Mesenchymal stem cell (in vitro differentiated cells and primary cell): ENCODE measurements at regions not wholly inside any gene's neighbourhood (a gene's known extent, or its start where the extent isn't known, plus 50 kb on each side); places are given as distances from the start of the nearest gene placed in this dataset.

Experiments
- DNase-seq: peaks from one replicate; pipeline ENCODE4 v3.0.0-alpha.2; 2013
- H2AFZ ChIP-seq: one replicate; pipeline ENCODE4 v1.6.1; 2013; ENCODE audit warnings: low read depth, mild to moderate bottlenecking, control low read depth, inconsistent platforms, low read length, moderate library complexity
- H2AK5ac ChIP-seq: 2 replicates; pipeline ENCODE4 v1.6.1; 2013; ENCODE audit warnings: low read length, moderate library complexity, mild to moderate bottlenecking, inconsistent platforms; ENCODE audit not compliant: severe bottlenecking
- H2BK120ac ChIP-seq: one replicate; pipeline ENCODE4 v1.6.1; 2013; ENCODE audit warnings: low read depth, mild to moderate bottlenecking, inconsistent platforms, low read length, moderate library complexity
- H2BK12ac ChIP-seq, 2 experiments: one replicate each; pipeline ENCODE4 v1.6.1; 2013; ENCODE audit warnings: inconsistent platforms in 2 of 2, low read length in 2 of 2, mild to moderate bottlenecking in 2 of 2, moderate library complexity in 2 of 2, control low read depth in 1 of 2
- H2BK15ac ChIP-seq: one replicate; pipeline ENCODE4 v1.6.1; 2013; ENCODE audit warnings: mild to moderate bottlenecking, low read depth, inconsistent platforms; ENCODE audit not compliant: poor library complexity, severe bottlenecking
- H2BK5ac ChIP-seq: 2 replicates; pipeline ENCODE4 v1.6.1; 2013; ENCODE audit warnings: low read depth, mild to moderate bottlenecking, low read length, control low read depth, inconsistent platforms; ENCODE audit not compliant: poor library complexity, severe bottlenecking
- H3K14ac ChIP-seq, 2 experiments: one replicate each; pipeline ENCODE4 v1.6.1; 2013; ENCODE audit warnings: inconsistent platforms in 2 of 2, low read length in 2 of 2, control low read depth in 1 of 2, mild to moderate bottlenecking in 1 of 2, moderate library complexity in 1 of 2
- H3K18ac ChIP-seq, 2 experiments: one replicate each; pipeline ENCODE4 v1.6.1; 2013; ENCODE audit warnings: inconsistent platforms in 2 of 2, low read length in 2 of 2, control low read depth in 1 of 2, low read depth in 1 of 2, mild to moderate bottlenecking in 1 of 2
- H3K23ac ChIP-seq, 2 experiments: one replicate each; pipeline ENCODE4 v1.6.1; 2013; ENCODE audit warnings: inconsistent platforms in 2 of 2, low read length in 2 of 2, mild to moderate bottlenecking in 2 of 2, moderate library complexity in 2 of 2, control low read depth in 1 of 2
- H3K27ac ChIP-seq: 2 replicates; pipeline ENCODE4 v1.5.1; 2013; ENCODE audit warnings: mild to moderate bottlenecking, moderate library complexity, low read length, control low read depth, inconsistent platforms; ENCODE audit not compliant: poor library complexity, severe bottlenecking
- H3K27me3 ChIP-seq, 2 experiments: 2 replicates each; pipeline versions ENCODE4 v1.6.1 to v1.7.0; 2013; ENCODE audit warnings: low read length in 2 of 2, mild to moderate bottlenecking in 2 of 2, moderate library complexity in 2 of 2, control low read depth in 1 of 2, inconsistent platforms in 1 of 2; ENCODE audit not compliant: control insufficient read depth in 1 of 2, insufficient read depth in 1 of 2
- H3K36me3 ChIP-seq, 2 experiments: 2 replicates each; pipeline versions ENCODE4 v1.6.1 to v1.7.0; 2013; ENCODE audit warnings: low read length in 2 of 2, control low read depth in 1 of 2, inconsistent platforms in 1 of 2, low read depth in 1 of 2, mild to moderate bottlenecking in 1 of 2; ENCODE audit not compliant: insufficient read depth in 2 of 2, control insufficient read depth in 1 of 2
- H3K4ac ChIP-seq, 2 experiments: one replicate each; pipeline ENCODE4 v1.6.1; 2013; ENCODE audit warnings: inconsistent platforms in 2 of 2, low read length in 2 of 2, mild to moderate bottlenecking in 2 of 2, moderate library complexity in 2 of 2, control low read depth in 1 of 2, low read depth in 1 of 2
- H3K4me1 ChIP-seq: 2 replicates; pipeline ENCODE4 v1.6.1; 2013; ENCODE audit warnings: low read depth, low read length, control low read depth; ENCODE audit not compliant: control insufficient read depth, insufficient read depth
- H3K4me2 ChIP-seq: 2 replicates; pipeline ENCODE4 v1.6.1; 2013; ENCODE audit warnings: low read length, mild to moderate bottlenecking, inconsistent platforms; ENCODE audit not compliant: poor library complexity, severe bottlenecking
- H3K4me3 ChIP-seq, 2 experiments: 2 replicates each; pipeline versions ENCODE4 v1.5.1 to v1.7.0; 2013; ENCODE audit warnings: low read length in 2 of 2, mild to moderate bottlenecking in 2 of 2, control low read depth in 1 of 2, low read depth in 1 of 2; ENCODE audit not compliant: insufficient read depth in 1 of 2
- H3K79me1 ChIP-seq: replicated peaks from 2 replicates; pipeline ENCODE4 v1.6.1; 2013; ENCODE audit warnings: mild to moderate bottlenecking, control low read depth, low read length, inconsistent platforms; ENCODE audit not compliant: poor library complexity, severe bottlenecking
- H3K9ac ChIP-seq: 2 replicates; pipeline ENCODE4 v1.7.0; 2013; ENCODE audit warnings: mild to moderate bottlenecking, low read length, moderate library complexity
- H3K9me3 ChIP-seq: 2 replicates; pipeline ENCODE4 v1.7.0; 2013; ENCODE audit warnings: mild to moderate bottlenecking, low read length; ENCODE audit not compliant: control insufficient read depth
- H4K8ac ChIP-seq: one replicate; pipeline ENCODE4 v1.6.1; 2013; ENCODE audit warnings: inconsistent platforms, mild to moderate bottlenecking, low read length, moderate library complexity
- H4K91ac ChIP-seq: one replicate; pipeline ENCODE4 v1.6.1; 2013; ENCODE audit warnings: mild to moderate bottlenecking, low read length, inconsistent platforms
- WGBS: methylation state at CpG from one replicate; pipeline ENCODE4 v1.1.7; 2013; ENCODE audit warnings: mixed read lengths; 5-methylcytosine and 5-hydroxymethylcytosine counted together

DNA sequence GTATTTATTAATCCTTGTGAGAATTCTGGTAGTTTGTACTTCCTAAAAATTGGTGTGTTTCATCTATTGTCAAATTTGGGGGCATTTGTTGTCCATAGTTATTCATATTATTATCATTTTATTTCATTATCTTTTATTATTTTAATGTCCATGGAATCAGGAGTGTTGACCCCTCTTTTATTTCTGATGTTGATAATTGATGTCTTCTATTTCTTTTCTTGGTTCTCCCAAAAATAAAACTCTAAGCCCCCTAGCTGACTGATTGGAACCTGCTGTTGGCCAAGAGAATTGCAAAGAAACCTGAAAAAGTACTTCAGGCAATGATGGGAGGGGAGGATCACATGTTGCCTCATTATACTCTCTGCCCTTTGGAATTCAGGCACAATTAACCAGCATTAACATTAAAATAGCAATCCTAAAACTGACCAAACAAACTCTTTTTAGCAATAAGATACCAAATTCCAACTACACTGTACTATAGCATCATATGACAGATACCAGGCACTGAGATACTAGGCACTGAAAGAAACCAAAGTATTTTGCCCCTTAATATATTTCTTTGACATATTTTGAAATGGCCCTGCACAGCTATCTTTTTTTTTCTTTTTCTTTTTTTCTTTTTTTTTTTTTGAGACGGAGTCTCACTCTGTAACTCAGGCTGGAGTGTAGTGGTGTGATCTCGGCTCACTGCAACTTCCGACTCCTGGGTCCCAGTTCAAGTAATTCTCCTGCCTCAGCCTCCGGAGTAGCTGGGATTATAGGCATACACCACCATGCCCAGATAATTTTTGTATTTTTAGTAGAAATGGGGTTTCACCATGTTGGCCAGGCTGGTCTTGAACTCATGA is 1097.2 kb upstream of the CNTNAP5 start:
- Histone ChIP-seq H3K4me3 (no peak overlapping the region), H3K4ac (no peak overlapping the region), H3K27ac (no peak overlapping the region), H2BK12ac (no peak overlapping the region), H3K4me2 (no peak overlapping the region), H3K14ac (no peak overlapping the region), H2BK5ac (no peak overlapping the region), H3K4me1 (no peaks in the 10 kb centered on the region), H3K9ac (no peak overlapping the region), H2BK15ac (no peak overlapping the region), H4K91ac (no peak overlapping the region), H4K8ac (no peak overlapping the region), H3K27me3 (no peaks in the 10 kb centered on the region), H3K9me3 (peaks cover 19% of the 10 kb centered on the region), H3K18ac (no peak overlapping the region), H3K79me1 (no peaks in the 10 kb centered on the region), H3K36me3 (no peaks in the 10 kb centered on the region), H2AK5ac (no peak overlapping the region), H2BK120ac (no peak overlapping the region), H3K23ac (no peak overlapping the region), H2AFZ (no peak overlapping the region)
- no peak for DNase-seq
- no CpG with 5 or more reads among the region's 4 CpGs for WGBS

DNA sequence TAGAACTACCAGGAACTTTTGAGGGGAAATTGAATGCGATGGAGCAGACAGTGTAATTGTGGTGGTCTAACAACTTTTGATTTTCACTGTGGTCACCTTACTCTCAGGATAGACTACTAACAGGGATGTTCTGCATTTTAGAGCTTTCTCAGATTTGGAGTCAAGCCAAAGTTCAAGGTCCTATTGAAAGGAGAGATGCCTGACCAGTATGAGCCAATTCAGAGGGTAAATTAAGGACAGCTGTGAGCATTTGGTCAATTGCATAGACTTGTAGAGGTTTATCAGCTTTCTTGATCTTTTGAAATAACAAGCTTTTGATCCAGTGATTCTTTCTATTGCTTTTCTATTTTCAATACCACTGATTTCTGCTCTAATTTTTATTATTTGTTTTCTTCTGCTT is 1095.7 kb upstream of the CNTNAP5 start:
- no peak overlapping the region for H2AFZ ChIP-seq
- no peak overlapping the region for H2BK5ac ChIP-seq
- no peak overlapping the region for H2BK120ac ChIP-seq
- H3K23ac ChIP-seq: no peak overlapping the region
- DNase-seq: no peak
- no peaks in the 10 kb centered on the region for H3K36me3 ChIP-seq
- no peaks in the 10 kb centered on the region for H3K4me1 ChIP-seq
- H2BK15ac ChIP-seq: no peak overlapping the region
- H4K8ac ChIP-seq: no peak overlapping the region
- H3K4ac ChIP-seq: no peak overlapping the region
- no peak overlapping the region for H3K9ac ChIP-seq
- no peak overlapping the region for H4K91ac ChIP-seq
- no peak overlapping the region for H3K4me3 ChIP-seq
- no peak overlapping the region for H2BK12ac ChIP-seq
- H3K4me2 ChIP-seq: no peak overlapping the region
- H2AK5ac ChIP-seq: no peak overlapping the region
- no peak overlapping the region for H3K18ac ChIP-seq
- H3K9me3 ChIP-seq: peaks cover 13% of the 10 kb centered on the region
- 53% methylated on average over 1 of the region's 1 CpG for WGBS
- H3K27ac ChIP-seq: no peak overlapping the region
- H3K27me3 ChIP-seq: no peaks in the 10 kb centered on the region
- no peak overlapping the region for H3K14ac ChIP-seq
- no peaks in the 10 kb centered on the region for H3K79me1 ChIP-seq

DNA sequence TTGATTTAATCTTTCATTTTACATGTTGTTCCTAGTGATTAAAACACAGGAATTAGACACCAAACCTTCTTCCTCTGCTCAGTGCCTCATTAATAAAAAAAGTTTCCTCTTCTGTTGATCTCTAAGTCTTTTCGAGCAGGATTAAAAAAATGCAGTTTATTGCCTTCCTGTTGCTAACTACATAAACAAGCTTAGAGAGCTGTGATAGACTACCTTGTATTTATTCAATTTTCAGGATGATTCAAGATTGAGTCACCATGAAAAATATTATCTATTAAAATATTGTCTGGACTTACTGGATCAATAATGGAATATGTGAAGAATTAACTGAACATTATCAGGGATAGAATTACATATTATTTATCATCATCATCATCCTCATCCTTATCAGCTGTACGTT is 1089.6 kb upstream of the CNTNAP5 start:
- Histone ChIP-seq H2BK5ac (no peak overlapping the region), H2BK15ac (no peak overlapping the region), H3K14ac (no peak overlapping the region), H3K18ac (no peak overlapping the region), H3K4ac (no peak overlapping the region), H3K36me3 (no peaks in the 10 kb centered on the region), H2BK120ac (no peak overlapping the region), H3K9me3 (peaks cover 5% of the 10 kb centered on the region), H3K9ac (no peak overlapping the region), H4K8ac (no peak overlapping the region), H4K91ac (no peak overlapping the region), H3K23ac (no peak overlapping the region), H3K4me3 (no peak overlapping the region), H2AK5ac (no peak overlapping the region), H2AFZ (no peak overlapping the region), H3K27me3 (no peaks in the 10 kb centered on the region), H3K27ac (no peak overlapping the region), H3K79me1 (no peaks in the 10 kb centered on the region), H3K4me2 (no peak overlapping the region), H2BK12ac (no peak overlapping the region), H3K4me1 (no peaks in the 10 kb centered on the region)
- WGBS: no CpG with 5 or more reads among the region's 2 CpGs
- DNase-seq: no peak

DNA sequence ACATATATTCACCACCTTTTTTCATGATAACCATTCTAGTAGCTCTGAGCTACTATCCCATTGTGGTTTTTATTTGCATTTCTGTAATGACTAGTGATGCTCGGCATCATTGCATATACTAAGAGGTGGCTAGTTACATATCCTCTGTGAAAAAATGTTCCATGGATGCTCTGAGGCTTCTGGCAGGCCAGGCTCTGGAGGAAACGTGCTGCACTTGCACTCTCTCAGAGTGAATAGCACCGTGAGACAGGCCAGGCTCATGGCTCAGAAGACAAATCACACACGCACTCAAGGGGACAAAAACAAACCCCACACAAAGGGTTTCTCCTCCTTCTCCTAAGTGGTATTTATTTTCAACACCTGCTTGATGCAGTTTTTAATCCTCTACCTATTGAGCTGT is 1085.3 kb upstream of the CNTNAP5 start:
- no peaks in the 10 kb centered on the region for H3K4me1 ChIP-seq
- H3K23ac ChIP-seq: no peak overlapping the region
- H2BK120ac ChIP-seq: no peak overlapping the region
- H3K18ac ChIP-seq: no peak overlapping the region
- DNase-seq: no peak
- H3K4ac ChIP-seq: no peak overlapping the region
- no peaks in the 10 kb centered on the region for H3K27me3 ChIP-seq
- no peak overlapping the region for H3K4me3 ChIP-seq
- no peak overlapping the region for H2BK12ac ChIP-seq
- no peak overlapping the region for H3K14ac ChIP-seq
- H4K91ac ChIP-seq: no peak overlapping the region
- H3K27ac ChIP-seq: no peak overlapping the region
- H2AFZ ChIP-seq: no peak overlapping the region
- no peak overlapping the region for H3K4me2 ChIP-seq
- no peak overlapping the region for H2AK5ac ChIP-seq
- H4K8ac ChIP-seq: no peak overlapping the region
- no peaks in the 10 kb centered on the region for H3K36me3 ChIP-seq
- peaks cover 5% of the 10 kb centered on the region for H3K9me3 ChIP-seq
- no peak overlapping the region for H2BK15ac ChIP-seq
- WGBS: 74% methylated on average over 4 of the region's 4 CpGs
- no peak overlapping the region for H3K9ac ChIP-seq
- no peaks in the 10 kb centered on the region for H3K79me1 ChIP-seq
- H2BK5ac ChIP-seq: no peak overlapping the region
